T-helper 1 cell treated with Interleukin-12 subunit alpha and Interleukin-12 subunit beta and Interleukin-4 antibody, amounts not matched to agents 30 μg/mL and 1 μg/mL, for 36 hours (primary cell): ENCODE measurements at regions not wholly inside any gene's neighbourhood (a gene's known extent, or its start where the extent isn't known, plus 50 kb on each side); places are given as distances from the start of the nearest gene placed in this dataset.
A peak's percentile ranks its signal among the peaks of the same experiment; 100 is the strongest.

Experiments used
- H3K27ac Mint-ChIP-seq: one replicate; pipeline ENCODE4 v1.8.0; 2021; ENCODE audit warnings: mild to moderate bottlenecking, mixed read lengths
- H3K27me3 Mint-ChIP-seq: one replicate; pipeline ENCODE4 v1.8.0; 2021; ENCODE audit warnings: low read depth, mixed read lengths
- H3K36me3 Mint-ChIP-seq: one replicate; pipeline ENCODE4 v1.8.0; 2021; ENCODE audit warnings: low read depth, mixed read lengths
- H3K4me1 Mint-ChIP-seq: one replicate; pipeline ENCODE4 v1.8.0; 2021; ENCODE audit warnings: low read depth, mixed read lengths
- H3K4me3 Mint-ChIP-seq: one replicate; pipeline ENCODE4 v1.8.0; 2021; ENCODE audit warnings: mild to moderate bottlenecking, moderate library complexity, mixed read lengths
- H3K9me3 Mint-ChIP-seq: one replicate; pipeline ENCODE4 v1.8.0; 2021; ENCODE audit warnings: mixed read lengths

GRCh38 chr10:45501791-45502190 lies 127.8 kb downstream of the ALOX5 start:
- Mint-ChIP-seq H3K9me3 (peaks cover 6% of the 10 kb centered on the region), H3K36me3 (peaks cover 4% of the 10 kb centered on the region), H3K27ac (no peak overlapping the region), H3K4me1 (peaks cover 2% of the 10 kb centered on the region), H3K27me3 (peaks cover 4% of the 10 kb centered on the region), H3K4me3 (no peak overlapping the region)

GRCh38 chr10:45500798-45501197 lies 126.8 kb downstream of the ALOX5 start:
- Mint-ChIP-seq H3K4me3 (no peak overlapping the region), H3K27ac (no peak overlapping the region), H3K27me3 (peaks cover 4% of the 10 kb centered on the region), H3K36me3 (peaks cover 5% of the 10 kb centered on the region), H3K9me3 (peaks cover 8% of the 10 kb centered on the region), H3K4me1 (peaks cover 3% of the 10 kb centered on the region)

- peaks cover 7% of the 10 kb centered on the region for H3K4me1 Mint-ChIP-seq
- H3K27ac Mint-ChIP-seq: no peak overlapping the region
- peaks cover 4% of the 10 kb centered on the region for H3K27me3 Mint-ChIP-seq
- H3K4me3 Mint-ChIP-seq: no peak overlapping the region
- H3K9me3 Mint-ChIP-seq: peaks cover 13% of the 10 kb centered on the region
- peaks cover 9% of the 10 kb centered on the region for H3K36me3 Mint-ChIP-seq
Observed at GRCh38 chr10:45500304-45500703, 126.3 kb downstream of the ALOX5 start.

DNA sequence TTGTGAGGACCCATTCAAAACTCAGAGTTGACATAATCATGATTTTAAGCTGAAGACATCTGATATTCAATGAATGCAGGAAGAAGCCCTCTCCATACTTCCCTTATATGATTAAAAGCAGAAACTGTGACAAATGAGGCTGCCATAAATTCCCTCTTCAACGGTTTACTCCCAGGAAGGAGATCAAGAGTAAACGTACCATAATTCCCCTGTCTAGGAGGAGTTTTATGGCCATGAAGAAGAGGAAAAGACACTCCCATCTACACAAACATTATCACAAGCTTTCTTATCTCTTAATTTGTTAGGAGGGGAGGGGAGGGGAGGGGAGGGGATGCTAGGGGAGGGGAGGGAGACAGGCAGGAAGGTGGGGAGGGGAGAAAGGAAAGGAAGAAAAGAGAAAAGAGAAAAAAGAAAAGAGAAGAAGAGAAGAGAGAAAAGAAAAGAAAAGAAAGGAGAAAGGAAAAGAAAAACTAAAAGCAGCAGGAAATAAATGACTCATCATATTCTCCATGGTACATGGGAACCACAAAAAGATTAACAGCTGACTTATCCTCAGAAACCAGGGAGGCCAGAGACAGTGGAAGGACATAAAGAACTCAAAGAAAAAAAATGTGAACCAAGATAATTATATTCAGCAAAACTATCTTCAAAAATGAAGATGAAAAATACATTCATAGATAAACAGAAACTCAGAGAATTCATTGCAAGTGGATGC lies 121.6 kb downstream of the ALOX5 start:
- Mint-ChIP-seq H3K9me3 (peaks cover 32% of the 10 kb centered on the region), H3K4me1 (peaks cover 6% of the 10 kb centered on the region), H3K36me3 (peaks cover 16% of the 10 kb centered on the region), H3K27ac (peak overlapping the region; percentile 32), H3K27me3 (no peaks in the 10 kb centered on the region), H3K4me3 (no peak overlapping the region)
